GM19193 (cell line): ENCODE measurements at regions not wholly inside any gene's neighbourhood (a gene's known extent, or its start where the extent isn't known, plus 50 kb on each side); places are given as distances from the start of the nearest gene placed in this dataset.

Source experiments
- POLR2A ChIP-seq: IDR thresholded peaks from 4 replicates; pipeline ENCODE4 v1.6.1; 2011; ENCODE audit not compliant: insufficient read depth, insufficient read length; ENCODE audit errors: extremely low read depth

GRCh38 chr4:71141125-71141524, 147.7 kb downstream of the DCK start:
- TF ChIP-seq POLR2A: no peak

- no peak for TF ChIP-seq POLR2A
These were observed 153.8 kb downstream of the DCK start for GRCh38 chr4:71147261-71147660.

- TF ChIP-seq POLR2A: no peak
These were observed 155.1 kb downstream of the DCK start for GRCh38 chr4:71148545-71148944.

- no peak for TF ChIP-seq POLR2A
These were observed 157.6 kb downstream of the DCK start for GRCh38 chr4:71151054-71151453.

- no peak for TF ChIP-seq POLR2A
These were observed 163.2 kb downstream of the DCK start for GRCh38 chr4:71156616-71157015.

GRCh38 chr4:71162386-71162785, 168.9 kb downstream of the DCK start:
- TF ChIP-seq POLR2A: no peak

GRCh38 chr4:71163317-71163716, 169.9 kb downstream of the DCK start:
- TF ChIP-seq POLR2A: no peak

- no peak for TF ChIP-seq POLR2A
These were observed 171.7 kb upstream of the SLC4A4 start for GRCh38 chr4:71167083-71167482.

- no peak for TF ChIP-seq POLR2A
These were observed 167.2 kb upstream of the SLC4A4 start for GRCh38 chr4:71171592-71171991.

GRCh38 chr4:71181332-71181731, 157.5 kb upstream of the SLC4A4 start:
- no peak for TF ChIP-seq POLR2A

GRCh38 chr4:71184195-71184781, 154.5 kb upstream of the SLC4A4 start:
- TF ChIP-seq POLR2A: no peak

- no peak for TF ChIP-seq POLR2A
These were observed 153.8 kb upstream of the SLC4A4 start for GRCh38 chr4:71185037-71185436.

- TF ChIP-seq POLR2A: no peak
These were observed 152.6 kb upstream of the SLC4A4 start for GRCh38 chr4:71186257-71186565.

- TF ChIP-seq POLR2A: peak; percentile 31
These were observed 152.0 kb upstream of the SLC4A4 start for GRCh38 chr4:71186566-71187403.

- TF ChIP-seq POLR2A: no peak
These were observed 151.2 kb upstream of the SLC4A4 start for GRCh38 chr4:71187404-71188155.
